Activated naive CD8-positive, alpha-beta T cell treated with anti-CD3 and anti-CD28 coated beads, Interleukin-2, amount 10 ng/mL, durations not matched to agents 7 days and 5 days (primary cell): ENCODE measurements at regions not wholly inside any gene's neighbourhood (a gene's known extent, or its start where the extent isn't known, plus 50 kb on each side); places are given as distances from the start of the nearest gene placed in this dataset.

ENCODE experiments used
- ATAC-seq: fragments of 150-1000 bp; cut with Tn5 transposase; one replicate; pipeline ENCODE4 v1.10.0; 2021; ENCODE audit warnings: low read depth, moderate library complexity
- POLR2A ChIA-PET: fragments of 350-600 bp; sonication (Branson Sonifier 250); formaldehyde crosslinking; loops from one replicate; lab custom pipeline; 2021; ENCODE audit warnings: antibody characterized with exemption; lab: Charles Lee
- DNase-seq: peaks from one replicate; pipeline ENCODE4 v3.0.0; 2021
- H3K27ac Mint-ChIP-seq: one replicate; pipeline ENCODE4 v1.8.0; 2022; ENCODE audit warnings: mild to moderate bottlenecking, mixed read lengths
- H3K27me3 Mint-ChIP-seq: one replicate; pipeline ENCODE4 v1.8.0; 2022; ENCODE audit warnings: mild to moderate bottlenecking, moderate library complexity, mixed read lengths
- H3K36me3 Mint-ChIP-seq: one replicate; pipeline ENCODE4 v1.8.0; 2021; ENCODE audit warnings: mild to moderate bottlenecking, mixed read lengths
- H3K4me1 Mint-ChIP-seq: one replicate; pipeline ENCODE4 v1.8.0; 2021; ENCODE audit warnings: mixed read lengths
- H3K4me3 Mint-ChIP-seq: one replicate; pipeline ENCODE4 v1.8.0; 2022; ENCODE audit warnings: mild to moderate bottlenecking, moderate library complexity, mixed read lengths
- H3K9me3 Mint-ChIP-seq: one replicate; pipeline ENCODE4 v1.8.0; 2021; ENCODE audit warnings: mixed read lengths

- no peak for DNase-seq
- H3K9me3 Mint-ChIP-seq = no peaks in the 10 kb centered on the region
- H3K27me3 Mint-ChIP-seq = no peaks in the 10 kb centered on the region
- H3K4me1 Mint-ChIP-seq = no peaks in the 10 kb centered on the region
- H3K36me3 Mint-ChIP-seq = no peaks in the 10 kb centered on the region
- no peak overlapping the region for H3K4me3 Mint-ChIP-seq
- no peak for ATAC-seq
- POLR2A ChIA-PET = no interaction called here
- H3K27ac Mint-ChIP-seq = no peak overlapping the region
Observed at GRCh38 chrX:110421500-110422455, 63.1 kb downstream of the RTL9 start.

GRCh38 chrX:110425222-110426154, 66.8 kb downstream of the RTL9 start:
- Mint-ChIP-seq H3K4me1 (no peaks in the 10 kb centered on the region), H3K27me3 (peaks cover 2% of the 10 kb centered on the region), H3K9me3 (no peaks in the 10 kb centered on the region), H3K36me3 (no peaks in the 10 kb centered on the region), H3K4me3 (no peak overlapping the region), H3K27ac (no peak overlapping the region)
- POLR2A ChIA-PET = no interaction called here
- no peak for DNase-seq
- ATAC-seq = no peak

- DNase-seq (no peak), ATAC-seq (no peak)
- Mint-ChIP-seq H3K27me3 (peaks cover 2% of the 10 kb centered on the region), H3K4me3 (no peak overlapping the region), H3K27ac (no peak overlapping the region), H3K4me1 (no peaks in the 10 kb centered on the region), H3K9me3 (no peaks in the 10 kb centered on the region), H3K36me3 (no peaks in the 10 kb centered on the region)
- POLR2A ChIA-PET = no interaction called here
Observed at GRCh38 chrX:110426155-110426504, 67.5 kb downstream of the RTL9 start.

- no peaks in the 10 kb centered on the region for H3K4me1 Mint-ChIP-seq
- DNase-seq = no peak
- no peaks in the 10 kb centered on the region for H3K9me3 Mint-ChIP-seq
- POLR2A ChIA-PET = no interaction called here
- H3K27me3 Mint-ChIP-seq = peaks cover 4% of the 10 kb centered on the region
- no peak overlapping the region for H3K4me3 Mint-ChIP-seq
- H3K36me3 Mint-ChIP-seq = no peaks in the 10 kb centered on the region
- H3K27ac Mint-ChIP-seq = no peak overlapping the region
- ATAC-seq = no peak
Observed at GRCh38 chrX:110427076-110427475, 68.4 kb downstream of the RTL9 start.

- DNase-seq = no peak
- Mint-ChIP-seq H3K4me3 (no peak overlapping the region), H3K4me1 (no peaks in the 10 kb centered on the region), H3K27ac (no peak overlapping the region), H3K36me3 (no peaks in the 10 kb centered on the region), H3K27me3 (peaks cover 4% of the 10 kb centered on the region), H3K9me3 (no peaks in the 10 kb centered on the region)
- no peak for ATAC-seq
- POLR2A ChIA-PET = no interaction called here
Observed at GRCh38 chrX:110428144-110428543, 69.5 kb downstream of the RTL9 start.

GRCh38 chrX:110430293-110431076, 71.8 kb downstream of the RTL9 start:
- H3K36me3 Mint-ChIP-seq = no peaks in the 10 kb centered on the region
- H3K27me3 Mint-ChIP-seq = peaks cover 4% of the 10 kb centered on the region
- no peak overlapping the region for H3K27ac Mint-ChIP-seq
- H3K9me3 Mint-ChIP-seq = no peaks in the 10 kb centered on the region
- H3K4me3 Mint-ChIP-seq = no peak overlapping the region
- DNase-seq (no peak), ATAC-seq (no peak)
- no peaks in the 10 kb centered on the region for H3K4me1 Mint-ChIP-seq
- POLR2A ChIA-PET = no interaction called here

GRCh38 chrX:110432091-110432905, 73.7 kb downstream of the RTL9 start:
- peaks cover 2% of the 10 kb centered on the region for H3K27me3 Mint-ChIP-seq
- POLR2A ChIA-PET = no interaction called here
- H3K36me3 Mint-ChIP-seq = no peaks in the 10 kb centered on the region
- H3K27ac Mint-ChIP-seq = no peak overlapping the region
- no peaks in the 10 kb centered on the region for H3K9me3 Mint-ChIP-seq
- no peak overlapping the region for H3K4me3 Mint-ChIP-seq
- no peaks in the 10 kb centered on the region for H3K4me1 Mint-ChIP-seq
- DNase-seq (no peak), ATAC-seq (no peak)

- Mint-ChIP-seq H3K4me3 (no peak overlapping the region), H3K27ac (no peak overlapping the region), H3K9me3 (no peaks in the 10 kb centered on the region), H3K36me3 (no peaks in the 10 kb centered on the region), H3K4me1 (no peaks in the 10 kb centered on the region), H3K27me3 (peaks cover 2% of the 10 kb centered on the region)
- DNase-seq (no peak), ATAC-seq (no peak)
- POLR2A ChIA-PET = no interaction called here
Observed at GRCh38 chrX:110432906-110433215, 74.2 kb downstream of the RTL9 start.

GRCh38 chrX:110435196-110435595, 76.5 kb downstream of the RTL9 start:
- ATAC-seq = no peak
- H3K4me3 Mint-ChIP-seq = no peak overlapping the region
- no peaks in the 10 kb centered on the region for H3K36me3 Mint-ChIP-seq
- no peaks in the 10 kb centered on the region for H3K9me3 Mint-ChIP-seq
- POLR2A ChIA-PET = no interaction called here
- peaks cover 2% of the 10 kb centered on the region for H3K27me3 Mint-ChIP-seq
- no peak overlapping the region for H3K27ac Mint-ChIP-seq
- no peaks in the 10 kb centered on the region for H3K4me1 Mint-ChIP-seq
- DNase-seq = no peak

GRCh38 chrX:110436523-110436922, 77.9 kb downstream of the RTL9 start:
- Mint-ChIP-seq H3K4me3 (no peak overlapping the region), H3K9me3 (no peaks in the 10 kb centered on the region), H3K4me1 (no peaks in the 10 kb centered on the region), H3K27me3 (peaks cover 2% of the 10 kb centered on the region), H3K36me3 (no peaks in the 10 kb centered on the region), H3K27ac (no peak overlapping the region)
- POLR2A ChIA-PET = no interaction called here
- ATAC-seq = no peak
- no peak for DNase-seq

- H3K9me3 Mint-ChIP-seq = no peaks in the 10 kb centered on the region
- H3K4me3 Mint-ChIP-seq = no peak overlapping the region
- H3K4me1 Mint-ChIP-seq = no peaks in the 10 kb centered on the region
- H3K27ac Mint-ChIP-seq = no peak overlapping the region
- POLR2A ChIA-PET = no interaction called here
- DNase-seq = no peak
- no peaks in the 10 kb centered on the region for H3K36me3 Mint-ChIP-seq
- no peak for ATAC-seq
- peaks cover 2% of the 10 kb centered on the region for H3K27me3 Mint-ChIP-seq
Observed at GRCh38 chrX:110437686-110438085, 79.0 kb downstream of the RTL9 start.

GRCh38 chrX:110440016-110440805, 81.6 kb downstream of the RTL9 start:
- no peak overlapping the region for H3K4me3 Mint-ChIP-seq
- ATAC-seq (no peak), DNase-seq (no peak)
- H3K27me3 Mint-ChIP-seq = peaks cover 6% of the 10 kb centered on the region
- no peaks in the 10 kb centered on the region for H3K36me3 Mint-ChIP-seq
- H3K4me1 Mint-ChIP-seq = no peaks in the 10 kb centered on the region
- POLR2A ChIA-PET = no interaction called here
- no peaks in the 10 kb centered on the region for H3K9me3 Mint-ChIP-seq
- no peak overlapping the region for H3K27ac Mint-ChIP-seq
